LoVo (cell line): ENCODE measurements at regions not wholly inside any gene's neighbourhood (a gene's known extent, or its start where the extent isn't known, plus 50 kb on each side); places are given as distances from the start of the nearest gene placed in this dataset.
"Not testable (repeated sequence)": the region's sequence is repeated elsewhere in the genome, so short reads cannot be mapped to it uniquely, and the experiment has no call there.

Experiments
- DNase-seq: peaks from one replicate; pipeline ENCODE4 v3.0.0-alpha.2; 2016; ENCODE audit warnings: low spot score

- DNase-seq: no peak
Observed at GRCh38 chr15:68482246-68482645, 50.3 kb upstream of the ITGA11 start.

- no peak for DNase-seq
Observed at GRCh38 chr15:68483165-68483564, 51.2 kb upstream of the ITGA11 start.

- DNase-seq: no peak
Observed at GRCh38 chr15:68484220-68484619, 52.3 kb upstream of the ITGA11 start.

GRCh38 chr15:68484696-68485400 lies 52.9 kb upstream of the ITGA11 start:
- no peak for DNase-seq

- DNase-seq: no peak
Observed at GRCh38 chr15:68485721-68486360, 53.9 kb upstream of the ITGA11 start.

- DNase-seq: no peak
Observed at GRCh38 chr15:68487087-68487843, 55.3 kb upstream of the ITGA11 start.

- DNase-seq: no peak
Observed at GRCh38 chr15:68488290-68488689, 56.3 kb upstream of the ITGA11 start.

- DNase-seq: no peak
Observed at GRCh38 chr15:68488966-68489365, 57.0 kb upstream of the ITGA11 start.

GRCh38 chr15:68489421-68489820 lies 57.5 kb upstream of the ITGA11 start:
- DNase-seq: no peak

- no peak for DNase-seq
Observed at GRCh38 chr15:68491415-68492106, 59.6 kb upstream of the ITGA11 start.

GRCh38 chr15:68492855-68493254 lies 60.9 kb upstream of the ITGA11 start:
- no peak for DNase-seq

- DNase-seq: no peak
Observed at GRCh38 chr15:68493629-68494028, 61.7 kb upstream of the ITGA11 start.

GRCh38 chr15:68494573-68495110 lies 62.7 kb upstream of the ITGA11 start:
- no peak for DNase-seq

GRCh38 chr15:68495221-68495950 lies 63.4 kb upstream of the ITGA11 start:
- DNase-seq: no peak

GRCh38 chr15:68495981-68496705 lies 64.2 kb upstream of the ITGA11 start:
- no peak for DNase-seq

- not testable (repeated sequence) for DNase-seq
Observed at GRCh38 chr15:68496751-68497150, 64.8 kb upstream of the ITGA11 start.

- no peak for DNase-seq
Observed at GRCh38 chr15:68497206-68497910, 65.4 kb upstream of the ITGA11 start.

GRCh38 chr15:68498076-68498475 lies 66.1 kb upstream of the ITGA11 start:
- DNase-seq: no peak

- no peak for DNase-seq
Observed at GRCh38 chr15:68499620-68500312, 67.8 kb upstream of the ITGA11 start.
